Jurkat, Clone E6-1 (cell line): ENCODE measurements at regions not wholly inside any gene's neighbourhood (a gene's known extent, or its start where the extent isn't known, plus 50 kb on each side); places are given as distances from the start of the nearest gene placed in this dataset.
A peak's percentile ranks its signal among the peaks of the same experiment; 100 is the strongest.
"Not testable (repeated sequence)": the region's sequence is repeated elsewhere in the genome, so short reads cannot be mapped to it uniquely, and the experiment has no call there.

Source experiments
- DNase-seq: peaks from one replicate; pipeline ENCODE4 v3.0.0-alpha.2; 2011; ENCODE audit warnings: low read depth, low spot score
- H3K4me3 ChIP-seq: 2 replicates; pipeline ENCODE4 v1.5.1; 2011; ENCODE audit warnings: mild to moderate bottlenecking, low read length, control low read depth, moderate library complexity

- DNase-seq: no peak
Observed at GRCh38 chr12:124479680-124480468, 87.5 kb downstream of the NCOR2 start.

GRCh38 chr12:124478985-124479645 lies 88.3 kb downstream of the NCOR2 start:
- no peak overlapping the region for H3K4me3 ChIP-seq
- no peak for DNase-seq

More at GRCh38 chr12:124479680-124480468, 87.5 kb downstream of the NCOR2 start:
- H3K4me3 ChIP-seq: no peak overlapping the region; the same call in 1 of the 2 replicates

GRCh38 chr12:124478416-124478815 lies 89.0 kb downstream of the NCOR2 start:
- DNase-seq: no peak
- no peak overlapping the region for H3K4me3 ChIP-seq

- H3K4me3 ChIP-seq: no peak overlapping the region
- DNase-seq: peak; percentile 58
Observed at GRCh38 chr12:124477107-124477915, 90.1 kb downstream of the NCOR2 start.

- DNase-seq: no peak
- no peak overlapping the region for H3K4me3 ChIP-seq
Observed at GRCh38 chr12:124476011-124476400, 91.4 kb downstream of the NCOR2 start.

GRCh38 chr12:124475295-124476010 lies 92.0 kb downstream of the NCOR2 start:
- no peak for DNase-seq
- no peak overlapping the region for H3K4me3 ChIP-seq

- no peak for DNase-seq
- no peak overlapping the region for H3K4me3 ChIP-seq
Observed at GRCh38 chr12:124474709-124475108, 92.7 kb downstream of the NCOR2 start.

GRCh38 chr12:124472690-124473279 lies 94.6 kb downstream of the NCOR2 start:
- H3K4me3 ChIP-seq: no peak overlapping the region
- no peak for DNase-seq

- no peak overlapping the region for H3K4me3 ChIP-seq
- no peak for DNase-seq
Observed at GRCh38 chr12:124471828-124472227, 95.6 kb downstream of the NCOR2 start.

GRCh38 chr12:124470806-124471205 lies 96.6 kb downstream of the NCOR2 start:
- DNase-seq: no peak
- no peak overlapping the region for H3K4me3 ChIP-seq

GRCh38 chr12:124470139-124470538 lies 97.3 kb downstream of the NCOR2 start:
- no peak overlapping the region for H3K4me3 ChIP-seq
- no peak for DNase-seq

GRCh38 chr12:124469193-124469888 lies 98.1 kb downstream of the NCOR2 start:
- no peak for DNase-seq
- H3K4me3 ChIP-seq: no peak overlapping the region

GRCh38 chr12:124467549-124467948 lies 99.9 kb downstream of the NCOR2 start:
- not testable (repeated sequence) for DNase-seq, H3K4me3 ChIP-seq

GRCh38 chr12:124466216-124467128 lies 100.9 kb downstream of the NCOR2 start:
- peak overlapping the region; percentile 44 for H3K4me3 ChIP-seq
- DNase-seq: peak; percentile 90

- 0 out of 2 replicates have a peak overlapping the region, but pooled peaks have one; percentile 16 for H3K4me3 ChIP-seq
Observed at GRCh38 chr12:124465473-124465872, 101.9 kb downstream of the NCOR2 start.

GRCh38 chr12:124464830-124465229 lies 102.6 kb downstream of the NCOR2 start:
- no peak overlapping the region for H3K4me3 ChIP-seq
- no peak for DNase-seq

More at GRCh38 chr12:124465473-124465872, 101.9 kb downstream of the NCOR2 start:
- no peak for DNase-seq

- no peak overlapping the region for H3K4me3 ChIP-seq
- no peak for DNase-seq
Observed at GRCh38 chr12:124464062-124464461, 103.3 kb downstream of the NCOR2 start.
